H9 (cell line): ENCODE measurements at regions not wholly inside any gene's neighbourhood (a gene's known extent, or its start where the extent isn't known, plus 50 kb on each side); places are given as distances from the start of the nearest gene placed in this dataset.

Experiments used
- DNase-seq: peaks from one replicate; pipeline ENCODE4 v3.0.0-alpha.2; 2017
- H2AFZ ChIP-seq: one replicate; pipeline ENCODE4 v1.6.1; 2013; ENCODE audit warnings: mild to moderate bottlenecking, low read length, control low read depth, moderate library complexity
- H2AK5ac ChIP-seq: 2 replicates; pipeline ENCODE4 v1.6.1; 2013; ENCODE audit warnings: low read length, control low read depth, mixed read lengths; ENCODE audit not compliant: insufficient read length
- H2BK120ac ChIP-seq: one replicate; pipeline ENCODE4 v1.6.1; 2013; ENCODE audit warnings: low read depth, mild to moderate bottlenecking, low read length, control low read depth, inconsistent platforms; ENCODE audit not compliant: poor library complexity, severe bottlenecking
- H2BK12ac ChIP-seq: 2 replicates; pipeline ENCODE4 v1.6.1; 2013; ENCODE audit warnings: low read length, control low read depth, mixed read lengths, low read depth; ENCODE audit not compliant: insufficient read length
- H2BK15ac ChIP-seq: 2 replicates; pipeline ENCODE4 v1.6.1; 2013; ENCODE audit warnings: low read depth, low read length, control low read depth
- H2BK20ac ChIP-seq: one replicate; pipeline ENCODE4 v1.6.1; 2013; ENCODE audit warnings: low read depth, mild to moderate bottlenecking, low read length, control low read depth, inconsistent platforms; ENCODE audit not compliant: poor library complexity, severe bottlenecking
- H2BK5ac ChIP-seq: 2 replicates; pipeline ENCODE4 v1.6.1; 2013; ENCODE audit warnings: low read length, control low read depth, mixed read lengths; ENCODE audit not compliant: insufficient read length
- H3K14ac ChIP-seq: 2 replicates; pipeline ENCODE4 v1.6.1; 2013; ENCODE audit warnings: low read length, control low read depth; ENCODE audit not compliant: insufficient read depth
- H3K18ac ChIP-seq: 2 replicates; pipeline ENCODE4 v1.6.1; 2013; ENCODE audit warnings: low read depth, mild to moderate bottlenecking, mixed read lengths, low read length, control low read depth; ENCODE audit not compliant: insufficient read length
- H3K23ac ChIP-seq: 2 replicates; pipeline ENCODE4 v1.6.1; 2013; ENCODE audit warnings: low read length, control low read depth, mixed read lengths, low read depth; ENCODE audit not compliant: insufficient read length
- H3K23me2 ChIP-seq: 2 replicates; pipeline ENCODE4 v1.6.1; 2013; ENCODE audit warnings: low read depth, mild to moderate bottlenecking, mixed read lengths, low read length, control low read depth; ENCODE audit not compliant: insufficient read length, poor library complexity, severe bottlenecking
- H3K27ac ChIP-seq: 2 replicates; pipeline ENCODE4 v1.5.1; 2013; ENCODE audit warnings: low read length, control low read depth, mixed read lengths, low read depth; ENCODE audit not compliant: insufficient read length
- H3K27me3 ChIP-seq: 2 replicates; pipeline ENCODE4 v1.6.1; 2013; ENCODE audit warnings: low read length, control low read depth, inconsistent platforms; ENCODE audit not compliant: insufficient read depth
- H3K4ac ChIP-seq: 2 replicates; pipeline ENCODE4 v1.6.1; 2013; ENCODE audit warnings: low read depth, mild to moderate bottlenecking, control low read depth, inconsistent platforms, low read length, moderate library complexity
- H3K4me1 ChIP-seq: 2 replicates; pipeline ENCODE4 v1.6.1; 2013; ENCODE audit warnings: low read length, control low read depth, inconsistent platforms; ENCODE audit not compliant: insufficient read depth
- H3K4me2 ChIP-seq: 2 replicates; pipeline ENCODE4 v1.6.1; 2013; ENCODE audit warnings: low read length, control low read depth, mixed read lengths; ENCODE audit not compliant: insufficient read length, insufficient read depth
- H3K56ac ChIP-seq: 2 replicates; pipeline ENCODE4 v1.6.1; 2013; ENCODE audit warnings: low read depth, mild to moderate bottlenecking, mixed read lengths, low read length, control low read depth; ENCODE audit not compliant: insufficient read length
- H3K79me1 ChIP-seq: 2 replicates; pipeline ENCODE4 v1.6.1; 2013; ENCODE audit warnings: low read depth, mild to moderate bottlenecking, moderate library complexity, low read length, control low read depth, inconsistent platforms; ENCODE audit not compliant: insufficient read depth, poor library complexity, severe bottlenecking
- H3K79me2 ChIP-seq: 2 replicates; pipeline ENCODE4 v1.6.1; 2013; ENCODE audit warnings: low read length, control low read depth, inconsistent platforms; ENCODE audit not compliant: insufficient read depth
- H3K9ac ChIP-seq: 2 replicates; pipeline ENCODE4 v1.6.1; 2013; ENCODE audit warnings: low read length, control low read depth, mixed read lengths; ENCODE audit not compliant: insufficient read length; ENCODE audit errors: extremely low read depth
- H3K9me3 ChIP-seq: one replicate; pipeline ENCODE4 v1.6.1; 2013; ENCODE audit warnings: low read depth, low read length, inconsistent platforms; ENCODE audit not compliant: control insufficient read depth
- H3T11ph ChIP-seq: one replicate; pipeline ENCODE4 v1.6.1; 2013; ENCODE audit warnings: mild to moderate bottlenecking, low read length, control low read depth, inconsistent platforms
- H4K20me1 ChIP-seq: one replicate; pipeline ENCODE4 v1.6.1; 2013; ENCODE audit not compliant: control insufficient read depth, insufficient read length, insufficient read depth
- H4K5ac ChIP-seq: 2 replicates; pipeline ENCODE4 v1.6.1; 2013; ENCODE audit warnings: low read depth, mild to moderate bottlenecking, mixed read lengths, low read length, control low read depth; ENCODE audit not compliant: insufficient read length
- H4K8ac ChIP-seq: replicated peaks from 2 replicates; pipeline ENCODE4 v1.6.1; 2013; ENCODE audit warnings: low read length, control low read depth, mixed read lengths, low read depth; ENCODE audit not compliant: insufficient read length
- H4K91ac ChIP-seq: 2 replicates; pipeline ENCODE4 v1.6.1; 2013; ENCODE audit warnings: low read depth, mild to moderate bottlenecking, moderate library complexity, mixed read lengths, low read length, control low read depth; ENCODE audit not compliant: insufficient read length
- H3K27ac Mint-ChIP-seq, 3 experiments: 2 replicates in 2 of 3; 3 replicates in 1 of 3; pipeline ENCODE4 v1.8.0; 2020 to 2021; ENCODE audit warnings: mixed read lengths in 3 of 3, mild to moderate bottlenecking in 1 of 3, moderate library complexity in 1 of 3
- H3K27me3 Mint-ChIP-seq: 2 replicates; pipeline ENCODE4 v1.8.0; 2021; ENCODE audit warnings: low read depth, mild to moderate bottlenecking, moderate library complexity, mixed read lengths
- H3K36me3 Mint-ChIP-seq, 3 experiments: 2 replicates in 2 of 3; 3 replicates in 1 of 3; pipeline ENCODE4 v1.8.0; 2020 to 2021; ENCODE audit warnings: low read depth in 3 of 3, mixed read lengths in 3 of 3; ENCODE audit not compliant: insufficient read depth in 1 of 3
- H3K4me1 Mint-ChIP-seq, 2 experiments: 2 replicates each; pipeline ENCODE4 v1.8.0; 2020; ENCODE audit warnings: mixed read lengths in 2 of 2
- H3K4me3 Mint-ChIP-seq, 2 experiments: 2 replicates in 1 of 2; 3 replicates in 1 of 2; pipeline ENCODE4 v1.8.0; 2020 to 2021; ENCODE audit warnings: mild to moderate bottlenecking in 2 of 2, mixed read lengths in 2 of 2, moderate library complexity in 1 of 2
- H3K9me3 Mint-ChIP-seq, 2 experiments: 2 replicates in 1 of 2; 3 replicates in 1 of 2; pipeline ENCODE4 v1.8.0; 2020; ENCODE audit warnings: mild to moderate bottlenecking in 2 of 2, mixed read lengths in 2 of 2, moderate library complexity in 1 of 2
- WGBS: extraction: QIAGEN DNeasy Blood & Tissue Kit; methylation state at CpG from one replicate; pipeline ENCODE4 v1.1.7; 2013; ENCODE audit warnings: missing lambda C conversion rate, low lambda C conversion rate, mixed read lengths; ENCODE audit not compliant: insufficient read length; ENCODE audit errors: extremely low coverage; 5-methylcytosine and 5-hydroxymethylcytosine counted together
- TF ChIP-seq, protein P1 (sequence below): fragments of 200-600 bp; sonication (generic); conservative IDR thresholded peaks from 3 replicates; pipeline ENCODE4 v1.8.0; 2021; ENCODE audit warnings: antibody characterized with exemption, mild to moderate bottlenecking

DNA sequence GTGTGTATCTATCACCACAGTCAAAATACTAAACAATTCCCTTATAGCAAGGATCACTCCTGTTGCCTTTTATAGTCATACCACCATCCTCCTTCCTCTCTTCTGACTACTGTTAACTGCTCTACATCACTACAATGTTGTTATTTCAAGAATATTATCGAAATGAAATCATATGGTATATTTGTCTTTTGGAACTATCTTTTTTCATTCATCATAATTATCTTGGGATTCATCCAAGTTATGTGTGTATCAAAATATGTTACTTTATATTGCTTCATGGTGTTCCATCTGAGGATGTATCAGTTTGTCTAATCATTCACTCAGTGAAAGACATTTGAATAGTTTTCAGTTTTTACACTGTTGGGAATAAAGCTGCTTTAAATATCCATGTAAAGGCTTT, 1423.0 kb upstream of the PIK3C3 start:
- no peak overlapping the region for H3K9ac ChIP-seq
- Mint-ChIP-seq H3K36me3 (no peaks in the 10 kb centered on the region), H3K4me3 (no peak overlapping the region), H3K4me1 (peaks cover 0 to 6% of the 10 kb centered on the region in 2 experiments; a peak in 2 of 4 replicates), H3K27ac (no peak overlapping the region), H3K27me3 (no peaks in the 10 kb centered on the region), H3K9me3 (no peaks in the 10 kb centered on the region)
- no peak overlapping the region for H2AFZ ChIP-seq
- H3K79me1 ChIP-seq: no peaks in the 10 kb centered on the region
- H3K27me3 ChIP-seq: no peaks in the 10 kb centered on the region
- no peak overlapping the region for H4K8ac ChIP-seq
- no peak overlapping the region for H3K4ac ChIP-seq
- no peak overlapping the region for H2BK15ac ChIP-seq
- no peak overlapping the region for H4K5ac ChIP-seq
- no peak overlapping the region for H2BK12ac ChIP-seq
- no peaks in the 10 kb centered on the region for H3K79me2 ChIP-seq
- no peak overlapping the region for H3K4me2 ChIP-seq
- no peak overlapping the region for H3K23ac ChIP-seq
- no peak overlapping the region for H4K91ac ChIP-seq
- no peak overlapping the region for H2AK5ac ChIP-seq
- H2BK5ac ChIP-seq: no peak overlapping the region
- no peak for DNase-seq
- no peak overlapping the region for H3T11ph ChIP-seq
- no peak overlapping the region for H3K56ac ChIP-seq
- H3K23me2 ChIP-seq: no peaks in the 10 kb centered on the region
- no CpG with 5 or more reads among the region's 1 CpG for WGBS
- H2BK20ac ChIP-seq: no peak overlapping the region
- no peak overlapping the region for H2BK120ac ChIP-seq
- TF ChIP-seq, protein P1, sequence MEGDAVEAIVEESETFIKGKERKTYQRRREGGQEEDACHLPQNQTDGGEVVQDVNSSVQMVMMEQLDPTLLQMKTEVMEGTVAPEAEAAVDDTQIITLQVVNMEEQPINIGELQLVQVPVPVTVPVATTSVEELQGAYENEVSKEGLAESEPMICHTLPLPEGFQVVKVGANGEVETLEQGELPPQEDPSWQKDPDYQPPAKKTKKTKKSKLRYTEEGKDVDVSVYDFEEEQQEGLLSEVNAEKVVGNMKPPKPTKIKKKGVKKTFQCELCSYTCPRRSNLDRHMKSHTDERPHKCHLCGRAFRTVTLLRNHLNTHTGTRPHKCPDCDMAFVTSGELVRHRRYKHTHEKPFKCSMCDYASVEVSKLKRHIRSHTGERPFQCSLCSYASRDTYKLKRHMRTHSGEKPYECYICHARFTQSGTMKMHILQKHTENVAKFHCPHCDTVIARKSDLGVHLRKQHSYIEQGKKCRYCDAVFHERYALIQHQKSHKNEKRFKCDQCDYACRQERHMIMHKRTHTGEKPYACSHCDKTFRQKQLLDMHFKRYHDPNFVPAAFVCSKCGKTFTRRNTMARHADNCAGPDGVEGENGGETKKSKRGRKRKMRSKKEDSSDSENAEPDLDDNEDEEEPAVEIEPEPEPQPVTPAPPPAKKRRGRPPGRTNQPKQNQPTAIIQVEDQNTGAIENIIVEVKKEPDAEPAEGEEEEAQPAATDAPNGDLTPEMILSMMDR: no peak
- no peak overlapping the region for H3K27ac ChIP-seq
- no peak overlapping the region for H3K14ac ChIP-seq
- no peak overlapping the region for H3K18ac ChIP-seq
- H4K20me1 ChIP-seq: no peaks in the 10 kb centered on the region
- H3K4me1 ChIP-seq: no peaks in the 10 kb centered on the region
- H3K9me3 ChIP-seq: no peaks in the 10 kb centered on the region
